ENCODE measurements at regions not wholly inside any gene's neighbourhood (a gene's known extent, or its start where the extent isn't known, plus 50 kb on each side); places are given as distances from the start of the nearest gene placed in this dataset.

GRCh38 chr1:9439074-9439761 lies 100.0 kb upstream of the SLC25A33 start:
- TF ChIP-seq CTCF (IDR thresholded peaks at IDR 0.05; ENCODE audit: insufficient read depth, low read length, severe bottlenecking): no peak
- peak; percentile 48 for DNase-seq (ENCODE audit: low read depth)
- no peaks in the 10 kb centered on the region for H3K27me3 ChIP-seq (ENCODE audit: control insufficient read depth, insufficient read depth, low read length)
- H3K4me3 ChIP-seq (ENCODE audit: low read depth, low read length): no peak overlapping the region
- FAIRE-seq: peak; percentile 83
- no peaks in the 10 kb centered on the region for H3K36me3 ChIP-seq (ENCODE audit: control insufficient read depth, insufficient read depth, low read length)

- no peak overlapping the region for H3K4me3 ChIP-seq (ENCODE audit: low read depth, low read length)
- no peaks in the 10 kb centered on the region for H3K27me3 ChIP-seq (ENCODE audit: control insufficient read depth, insufficient read depth, low read length)
- H3K36me3 ChIP-seq (ENCODE audit: control insufficient read depth, insufficient read depth, low read length): no peaks in the 10 kb centered on the region
- DNase-seq (ENCODE audit: low read depth) (no peak), FAIRE-seq (no peak)
- no peak for TF ChIP-seq CTCF (IDR thresholded peaks at IDR 0.05; ENCODE audit: insufficient read depth, low read length, severe bottlenecking)
Measured at GRCh38 chr1:9440261-9440660, 99.0 kb upstream of the SLC25A33 start.

GRCh38 chr1:9440763-9441194 lies 98.5 kb upstream of the SLC25A33 start:
- no peak for DNase-seq (ENCODE audit: low read depth)
- Histone ChIP-seq H3K36me3 (ENCODE audit: control insufficient read depth, insufficient read depth, low read length) (no peaks in the 10 kb centered on the region), H3K4me3 (ENCODE audit: low read depth, low read length) (no peak overlapping the region), H3K27me3 (ENCODE audit: control insufficient read depth, insufficient read depth, low read length) (no peaks in the 10 kb centered on the region)
- no peak for TF ChIP-seq CTCF (IDR thresholded peaks at IDR 0.05; ENCODE audit: insufficient read depth, low read length, severe bottlenecking)
- FAIRE-seq: no peak

DNA sequence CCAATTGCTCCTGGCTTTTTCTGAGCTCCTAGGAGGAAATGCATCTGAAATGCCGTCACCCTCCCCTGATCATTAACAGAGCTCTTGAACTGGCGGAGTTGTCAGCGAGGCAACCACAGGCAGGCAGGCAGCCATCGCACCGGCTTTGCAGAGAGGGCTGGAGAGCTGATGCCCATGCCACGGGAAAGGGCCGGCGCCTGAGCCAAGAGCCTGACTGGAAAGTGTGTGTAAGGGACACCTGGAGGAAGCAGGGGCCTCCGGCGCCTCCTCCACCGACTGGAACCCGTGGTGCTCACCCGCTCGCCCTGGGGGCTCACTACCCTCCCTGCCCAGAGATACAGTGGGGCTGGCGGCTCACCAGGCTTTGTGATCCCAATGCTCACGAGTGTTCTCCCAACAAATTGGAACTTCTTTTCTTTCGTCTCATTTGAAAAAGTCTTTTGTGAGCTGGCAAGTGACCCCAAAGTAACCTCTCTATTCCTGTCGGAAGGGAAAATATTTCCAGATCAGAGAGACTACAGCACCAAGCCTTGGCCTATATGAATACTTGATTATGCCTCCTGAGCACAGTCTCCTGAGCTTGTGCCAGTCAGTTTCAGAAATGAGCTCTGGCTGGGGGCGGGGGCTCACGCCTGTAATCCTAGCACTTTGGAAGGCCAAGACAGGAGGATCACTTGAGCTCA lies 97.7 kb upstream of the SLC25A33 start:
- H3K4me3 ChIP-seq (ENCODE audit: low read depth, low read length): no peak overlapping the region
- no peaks in the 10 kb centered on the region for H3K27me3 ChIP-seq (ENCODE audit: control insufficient read depth, insufficient read depth, low read length)
- no peak for TF ChIP-seq CTCF (IDR thresholded peaks at IDR 0.05; ENCODE audit: insufficient read depth, low read length, severe bottlenecking)
- no peaks in the 10 kb centered on the region for H3K36me3 ChIP-seq (ENCODE audit: control insufficient read depth, insufficient read depth, low read length)
- DNase-seq (ENCODE audit: low read depth) (peak; percentile 29), FAIRE-seq (no peak)

GRCh38 chr1:9442278-9442846 lies 96.9 kb upstream of the SLC25A33 start:
- Histone ChIP-seq H3K4me3 (ENCODE audit: low read depth, low read length) (no peak overlapping the region), H3K36me3 (ENCODE audit: control insufficient read depth, insufficient read depth, low read length) (no peaks in the 10 kb centered on the region), H3K27me3 (ENCODE audit: control insufficient read depth, insufficient read depth, low read length) (no peaks in the 10 kb centered on the region)
- TF ChIP-seq CTCF (IDR thresholded peaks at IDR 0.05; ENCODE audit: insufficient read depth, low read length, severe bottlenecking): no peak
- DNase-seq (ENCODE audit: low read depth) (peak; percentile 40), FAIRE-seq (no peak)
